WTC11 (cell line): ENCODE measurements at regions not wholly inside any gene's neighbourhood (a gene's known extent, or its start where the extent isn't known, plus 50 kb on each side); places are given as distances from the start of the nearest gene placed in this dataset.

Source experiments
- ATAC-seq: fragments of 200-7000 bp; cut with Tn5 transposase; 2 replicates; pipeline ENCODE4 v1.10.0; 2021; ENCODE audit warnings: mild to moderate bottlenecking, moderate library complexity
- CTCF ChIA-PET: fragments of 300-600 bp; sonication (Branson Sonifier 250); formaldehyde crosslinking; loops from one replicate; lab custom pipeline; 2021; ENCODE audit warnings: antibody characterized with exemption; lab: Charles Lee
- POLR2A ChIA-PET: fragments of 350-600 bp; sonication (Branson Sonifier 250); formaldehyde crosslinking; loops from one replicate; lab custom pipeline; 2021; ENCODE audit warnings: antibody characterized with exemption; lab: Charles Lee
- DNase-seq: peaks from one replicate; pipeline ENCODE4 v3.0.0; 2021; ENCODE audit warnings: low spot score
- H3K27ac Mint-ChIP-seq: 2 replicates; pipeline ENCODE4 v1.8.0; 2021; ENCODE audit warnings: mixed read lengths
- H3K27me3 Mint-ChIP-seq: 2 replicates; pipeline ENCODE4 v1.8.0; 2021; ENCODE audit warnings: low read depth, mild to moderate bottlenecking, moderate library complexity, mixed read lengths
- H3K36me3 Mint-ChIP-seq: 2 replicates; pipeline ENCODE4 v1.8.0; 2021; ENCODE audit warnings: mixed read lengths
- H3K4me1 Mint-ChIP-seq: 2 replicates; pipeline ENCODE4 v1.8.0; 2022; ENCODE audit warnings: mixed read lengths
- H3K4me3 Mint-ChIP-seq: 2 replicates; pipeline ENCODE4 v1.8.0; 2021; ENCODE audit warnings: mild to moderate bottlenecking, moderate library complexity, mixed read lengths
- H3K9me3 Mint-ChIP-seq: 2 replicates; pipeline ENCODE4 v1.8.0; 2021; ENCODE audit warnings: mixed read lengths
- CBFB ChIP-seq: sonication (generic); formaldehyde crosslinking; IDR thresholded peaks from 2 replicates; pipeline ENCODE4 v1.8.1; 2022; ENCODE audit warnings: mild to moderate bottlenecking, low read depth, missing genetic modification reagents
- FOXK1 ChIP-seq: sonication (generic); formaldehyde crosslinking; IDR thresholded peaks from 2 replicates; pipeline ENCODE4 v1.8.0; 2022; ENCODE audit warnings: mild to moderate bottlenecking, moderate library complexity, missing genetic modification reagents
- JAZF1 ChIP-seq: fragments of 250-450 bp; sonication (Bioruptor Pico); IDR thresholded peaks from 2 replicates; pipeline ENCODE4 v1.9.0; 2021; ENCODE audit warnings: moderate library complexity, mild to moderate bottlenecking, inconsistent platforms
- KAT7 ChIP-seq: sonication (generic); formaldehyde crosslinking; IDR thresholded peaks from 2 replicates; pipeline ENCODE4 v1.8.1; 2023; ENCODE audit warnings: missing genetic modification reagents, mild to moderate bottlenecking, borderline replicate concordance
- MYBL2 ChIP-seq: sonication (generic); formaldehyde crosslinking; IDR thresholded peaks from 2 replicates; pipeline ENCODE4 v1.8.1; 2023; ENCODE audit warnings: mild to moderate bottlenecking, moderate library complexity, missing genetic modification reagents
- NFYB ChIP-seq: sonication (generic); formaldehyde crosslinking; conservative IDR thresholded peaks from 2 replicates; pipeline ENCODE4 v1.8.0; 2022; ENCODE audit warnings: low read depth, missing genetic modification reagents
- NR2C2 ChIP-seq: sonication (generic); formaldehyde crosslinking; IDR thresholded peaks from 2 replicates; pipeline ENCODE4 v1.8.0; 2022; ENCODE audit warnings: mild to moderate bottlenecking, missing genetic modification reagents
- SOX15 ChIP-seq: fragments of 250-450 bp; sonication (Bioruptor Pico); IDR thresholded peaks from 2 replicates; pipeline ENCODE4 v1.9.0; 2021; ENCODE audit warnings: mild to moderate bottlenecking
- ZNF121 ChIP-seq: sonication (generic); formaldehyde crosslinking; IDR thresholded peaks from 2 replicates; pipeline ENCODE4 v1.8.0; 2023; ENCODE audit warnings: missing genetic modification reagents
- ZNF317 ChIP-seq: sonication (generic); formaldehyde crosslinking; IDR thresholded peaks from 2 replicates; pipeline ENCODE4 v1.8.1; 2023; ENCODE audit warnings: low read depth, mild to moderate bottlenecking, moderate library complexity, missing genetic modification reagents, borderline replicate concordance
- ZNF396 ChIP-seq: fragments of 250-450 bp; sonication (Bioruptor Pico); IDR thresholded peaks from 2 replicates; pipeline ENCODE4 v1.8.0; 2021; ENCODE audit warnings: mild to moderate bottlenecking, moderate library complexity, borderline replicate concordance
- ZNF423 ChIP-seq: fragments of 250-450 bp; sonication (Bioruptor Pico); IDR thresholded peaks from 2 replicates; pipeline ENCODE4 v2.1.2; 2022; ENCODE audit warnings: mild to moderate bottlenecking, moderate library complexity
- TF ChIP-seq, protein P1 (sequence below): fragments of 250-450 bp; sonication (Bioruptor Pico); conservative IDR thresholded peaks from 2 replicates; pipeline ENCODE4 v1.9.0; 2021; ENCODE audit warnings: mild to moderate bottlenecking
- TF ChIP-seq, protein P2 (sequence below): sonication (generic); formaldehyde crosslinking; IDR thresholded peaks from 2 replicates; pipeline ENCODE4 v1.8.0; 2022; ENCODE audit warnings: mild to moderate bottlenecking, missing genetic modification reagents
- TF ChIP-seq, protein P3 (sequence below): sonication (generic); formaldehyde crosslinking; IDR thresholded peaks from 2 replicates; pipeline ENCODE4 v1.8.1; 2023; ENCODE audit warnings: mild to moderate bottlenecking, missing genetic modification reagents, moderate library complexity
- TF ChIP-seq, protein P4 (sequence below): sonication (generic); formaldehyde crosslinking; IDR thresholded peaks from 2 replicates; pipeline ENCODE4 v1.8.0; 2022; ENCODE audit warnings: mild to moderate bottlenecking, missing genetic modification reagents
- TF ChIP-seq, protein P5 (sequence below): sonication (generic); formaldehyde crosslinking; IDR thresholded peaks from 2 replicates; pipeline ENCODE4 v1.8.1; 2022; ENCODE audit warnings: low read depth, missing genetic modification reagents, borderline replicate concordance
- TF ChIP-seq, protein P6 (sequence below): sonication (generic); formaldehyde crosslinking; IDR thresholded peaks from 2 replicates; pipeline ENCODE4 v1.8.0; 2023; ENCODE audit warnings: mild to moderate bottlenecking, missing genetic modification reagents
- TF ChIP-seq, protein P7 (sequence below): fragments of 250-450 bp; sonication (Bioruptor Pico); IDR thresholded peaks from 2 replicates; pipeline ENCODE4 v1.9.0; 2021; ENCODE audit warnings: mild to moderate bottlenecking, borderline replicate concordance
- TF ChIP-seq, protein P8 (sequence below): fragments of 250-450 bp; sonication (Bioruptor Pico); IDR thresholded peaks from 2 replicates; pipeline ENCODE4 v1.8.0; 2021; ENCODE audit warnings: mild to moderate bottlenecking

DNA sequence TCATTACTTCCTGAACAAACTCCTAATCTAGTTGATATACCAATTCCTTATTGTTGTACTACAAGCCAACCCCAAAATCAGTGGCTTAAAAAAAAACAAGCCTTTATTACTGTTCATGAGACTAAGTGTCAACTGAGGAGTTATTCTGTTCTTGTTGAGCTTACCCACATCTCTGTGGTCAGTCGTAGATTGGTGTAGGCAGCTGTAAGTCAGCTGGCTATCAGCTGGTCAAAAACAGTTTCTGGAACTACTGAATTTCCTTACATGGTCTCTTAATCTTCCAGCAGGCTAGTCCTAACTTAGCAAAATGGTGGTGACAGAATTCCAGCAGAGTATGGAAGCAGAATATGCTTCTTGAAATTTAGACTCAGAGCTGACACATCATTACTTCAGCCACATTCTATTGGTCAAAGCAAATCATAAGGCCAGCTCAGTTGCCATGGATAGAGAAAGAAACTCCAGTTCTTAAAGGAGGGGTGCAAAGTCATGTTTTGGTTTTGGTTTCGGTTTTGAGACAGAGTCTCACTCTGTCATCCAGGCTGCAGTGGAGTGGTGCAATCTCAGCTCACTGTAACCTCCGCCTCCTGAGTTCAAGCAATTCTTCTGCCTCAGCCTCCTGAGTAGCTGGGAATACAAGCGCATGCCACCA lies 386.1 kb upstream of the MPDZ start:
- H3K36me3 Mint-ChIP-seq, result 0 out of 2 replicates have a peak, but pooled peaks cover 3% of the 10 kb centered on the region
- no peak overlapping the region for H3K27ac Mint-ChIP-seq
- TF ChIP-seq JAZF1 (CRISPR knock-in tag) (no peak), KAT7 (CRISPR knock-in tag) (no peak), ZNF121 (CRISPR knock-in tag) (no peak), SOX15 (no peak), ZNF396 (CRISPR knock-in tag) (no peak), MYBL2 (no peak), ZNF317 (CRISPR knock-in tag) (no peak), NFYB (CRISPR knock-in tag) (no peak), NR2C2 (CRISPR knock-in tag) (no peak), ZNF423 (CRISPR knock-in tag) (no peak), FOXK1 (no peak), CBFB (CRISPR knock-in tag) (no peak)
- TF ChIP-seq, protein P1, sequence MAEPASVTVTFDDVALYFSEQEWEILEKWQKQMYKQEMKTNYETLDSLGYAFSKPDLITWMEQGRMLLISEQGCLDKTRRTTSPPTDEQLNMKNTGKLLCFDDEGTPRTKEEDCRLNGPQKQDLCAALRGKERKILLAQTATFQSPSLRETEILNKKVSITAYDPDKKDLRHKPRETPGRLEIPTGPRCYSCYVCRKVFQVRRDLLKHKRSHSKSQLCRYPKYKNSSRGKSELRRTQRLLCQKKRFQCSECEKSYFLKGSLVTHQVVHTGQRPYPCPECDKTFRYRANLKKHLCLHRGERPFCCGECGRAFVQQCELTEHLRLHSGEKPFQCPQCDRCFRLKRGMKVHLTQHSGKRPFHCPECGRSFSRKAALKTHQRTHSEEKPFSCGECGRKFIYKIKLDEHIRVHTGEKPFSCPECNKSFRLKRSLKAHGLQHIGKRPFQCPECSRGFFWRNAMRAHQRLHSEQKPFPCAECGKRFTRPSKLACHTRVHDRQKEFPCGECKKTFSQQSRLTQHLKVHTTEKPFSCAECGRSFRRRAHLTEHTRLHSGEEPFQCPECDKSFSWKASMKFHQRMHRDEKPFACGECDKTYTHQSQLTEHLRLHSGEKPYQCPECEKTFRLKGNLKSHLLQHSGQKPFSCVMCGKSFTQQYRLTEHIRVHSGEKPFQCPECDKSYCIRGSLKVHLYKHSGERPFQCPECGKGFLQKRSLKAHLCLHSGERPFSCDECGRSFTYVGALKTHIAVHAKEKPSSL (CRISPR knock-in tag), result no peak
- TF ChIP-seq, protein P2, sequence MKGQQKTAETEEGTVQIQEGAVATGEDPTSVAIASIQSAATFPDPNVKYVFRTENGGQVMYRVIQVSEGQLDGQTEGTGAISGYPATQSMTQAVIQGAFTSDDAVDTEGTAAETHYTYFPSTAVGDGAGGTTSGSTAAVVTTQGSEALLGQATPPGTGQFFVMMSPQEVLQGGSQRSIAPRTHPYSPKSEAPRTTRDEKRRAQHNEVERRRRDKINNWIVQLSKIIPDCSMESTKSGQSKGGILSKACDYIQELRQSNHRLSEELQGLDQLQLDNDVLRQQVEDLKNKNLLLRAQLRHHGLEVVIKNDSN (CRISPR knock-in tag), result no peak
- TF ChIP-seq, protein P3, sequence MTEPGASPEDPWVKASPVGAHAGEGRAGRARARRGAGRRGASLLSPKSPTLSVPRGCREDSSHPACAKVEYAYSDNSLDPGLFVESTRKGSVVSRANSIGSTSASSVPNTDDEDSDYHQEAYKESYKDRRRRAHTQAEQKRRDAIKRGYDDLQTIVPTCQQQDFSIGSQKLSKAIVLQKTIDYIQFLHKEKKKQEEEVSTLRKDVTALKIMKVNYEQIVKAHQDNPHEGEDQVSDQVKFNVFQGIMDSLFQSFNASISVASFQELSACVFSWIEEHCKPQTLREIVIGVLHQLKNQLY (CRISPR knock-in tag), result no peak
- TF ChIP-seq, protein P4, sequence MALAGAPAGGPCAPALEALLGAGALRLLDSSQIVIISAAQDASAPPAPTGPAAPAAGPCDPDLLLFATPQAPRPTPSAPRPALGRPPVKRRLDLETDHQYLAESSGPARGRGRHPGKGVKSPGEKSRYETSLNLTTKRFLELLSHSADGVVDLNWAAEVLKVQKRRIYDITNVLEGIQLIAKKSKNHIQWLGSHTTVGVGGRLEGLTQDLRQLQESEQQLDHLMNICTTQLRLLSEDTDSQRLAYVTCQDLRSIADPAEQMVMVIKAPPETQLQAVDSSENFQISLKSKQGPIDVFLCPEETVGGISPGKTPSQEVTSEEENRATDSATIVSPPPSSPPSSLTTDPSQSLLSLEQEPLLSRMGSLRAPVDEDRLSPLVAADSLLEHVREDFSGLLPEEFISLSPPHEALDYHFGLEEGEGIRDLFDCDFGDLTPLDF, result no peak
- TF ChIP-seq, protein P5, sequence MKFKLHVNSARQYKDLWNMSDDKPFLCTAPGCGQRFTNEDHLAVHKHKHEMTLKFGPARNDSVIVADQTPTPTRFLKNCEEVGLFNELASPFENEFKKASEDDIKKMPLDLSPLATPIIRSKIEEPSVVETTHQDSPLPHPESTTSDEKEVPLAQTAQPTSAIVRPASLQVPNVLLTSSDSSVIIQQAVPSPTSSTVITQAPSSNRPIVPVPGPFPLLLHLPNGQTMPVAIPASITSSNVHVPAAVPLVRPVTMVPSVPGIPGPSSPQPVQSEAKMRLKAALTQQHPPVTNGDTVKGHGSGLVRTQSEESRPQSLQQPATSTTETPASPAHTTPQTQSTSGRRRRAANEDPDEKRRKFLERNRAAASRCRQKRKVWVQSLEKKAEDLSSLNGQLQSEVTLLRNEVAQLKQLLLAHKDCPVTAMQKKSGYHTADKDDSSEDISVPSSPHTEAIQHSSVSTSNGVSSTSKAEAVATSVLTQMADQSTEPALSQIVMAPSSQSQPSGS, result no peak
- TF ChIP-seq, protein P6, sequence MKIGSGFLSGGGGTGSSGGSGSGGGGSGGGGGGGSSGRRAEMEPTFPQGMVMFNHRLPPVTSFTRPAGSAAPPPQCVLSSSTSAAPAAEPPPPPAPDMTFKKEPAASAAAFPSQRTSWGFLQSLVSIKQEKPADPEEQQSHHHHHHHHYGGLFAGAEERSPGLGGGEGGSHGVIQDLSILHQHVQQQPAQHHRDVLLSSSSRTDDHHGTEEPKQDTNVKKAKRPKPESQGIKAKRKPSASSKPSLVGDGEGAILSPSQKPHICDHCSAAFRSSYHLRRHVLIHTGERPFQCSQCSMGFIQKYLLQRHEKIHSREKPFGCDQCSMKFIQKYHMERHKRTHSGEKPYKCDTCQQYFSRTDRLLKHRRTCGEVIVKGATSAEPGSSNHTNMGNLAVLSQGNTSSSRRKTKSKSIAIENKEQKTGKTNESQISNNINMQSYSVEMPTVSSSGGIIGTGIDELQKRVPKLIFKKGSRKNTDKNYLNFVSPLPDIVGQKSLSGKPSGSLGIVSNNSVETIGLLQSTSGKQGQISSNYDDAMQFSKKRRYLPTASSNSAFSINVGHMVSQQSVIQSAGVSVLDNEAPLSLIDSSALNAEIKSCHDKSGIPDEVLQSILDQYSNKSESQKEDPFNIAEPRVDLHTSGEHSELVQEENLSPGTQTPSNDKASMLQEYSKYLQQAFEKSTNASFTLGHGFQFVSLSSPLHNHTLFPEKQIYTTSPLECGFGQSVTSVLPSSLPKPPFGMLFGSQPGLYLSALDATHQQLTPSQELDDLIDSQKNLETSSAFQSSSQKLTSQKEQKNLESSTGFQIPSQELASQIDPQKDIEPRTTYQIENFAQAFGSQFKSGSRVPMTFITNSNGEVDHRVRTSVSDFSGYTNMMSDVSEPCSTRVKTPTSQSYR (CRISPR knock-in tag), result no peak
- TF ChIP-seq, protein P7, sequence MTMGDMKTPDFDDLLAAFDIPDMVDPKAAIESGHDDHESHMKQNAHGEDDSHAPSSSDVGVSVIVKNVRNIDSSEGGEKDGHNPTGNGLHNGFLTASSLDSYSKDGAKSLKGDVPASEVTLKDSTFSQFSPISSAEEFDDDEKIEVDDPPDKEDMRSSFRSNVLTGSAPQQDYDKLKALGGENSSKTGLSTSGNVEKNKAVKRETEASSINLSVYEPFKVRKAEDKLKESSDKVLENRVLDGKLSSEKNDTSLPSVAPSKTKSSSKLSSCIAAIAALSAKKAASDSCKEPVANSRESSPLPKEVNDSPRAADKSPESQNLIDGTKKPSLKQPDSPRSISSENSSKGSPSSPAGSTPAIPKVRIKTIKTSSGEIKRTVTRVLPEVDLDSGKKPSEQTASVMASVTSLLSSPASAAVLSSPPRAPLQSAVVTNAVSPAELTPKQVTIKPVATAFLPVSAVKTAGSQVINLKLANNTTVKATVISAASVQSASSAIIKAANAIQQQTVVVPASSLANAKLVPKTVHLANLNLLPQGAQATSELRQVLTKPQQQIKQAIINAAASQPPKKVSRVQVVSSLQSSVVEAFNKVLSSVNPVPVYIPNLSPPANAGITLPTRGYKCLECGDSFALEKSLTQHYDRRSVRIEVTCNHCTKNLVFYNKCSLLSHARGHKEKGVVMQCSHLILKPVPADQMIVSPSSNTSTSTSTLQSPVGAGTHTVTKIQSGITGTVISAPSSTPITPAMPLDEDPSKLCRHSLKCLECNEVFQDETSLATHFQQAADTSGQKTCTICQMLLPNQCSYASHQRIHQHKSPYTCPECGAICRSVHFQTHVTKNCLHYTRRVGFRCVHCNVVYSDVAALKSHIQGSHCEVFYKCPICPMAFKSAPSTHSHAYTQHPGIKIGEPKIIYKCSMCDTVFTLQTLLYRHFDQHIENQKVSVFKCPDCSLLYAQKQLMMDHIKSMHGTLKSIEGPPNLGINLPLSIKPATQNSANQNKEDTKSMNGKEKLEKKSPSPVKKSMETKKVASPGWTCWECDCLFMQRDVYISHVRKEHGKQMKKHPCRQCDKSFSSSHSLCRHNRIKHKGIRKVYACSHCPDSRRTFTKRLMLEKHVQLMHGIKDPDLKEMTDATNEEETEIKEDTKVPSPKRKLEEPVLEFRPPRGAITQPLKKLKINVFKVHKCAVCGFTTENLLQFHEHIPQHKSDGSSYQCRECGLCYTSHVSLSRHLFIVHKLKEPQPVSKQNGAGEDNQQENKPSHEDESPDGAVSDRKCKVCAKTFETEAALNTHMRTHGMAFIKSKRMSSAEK (CRISPR knock-in tag), result no peak
- TF ChIP-seq, protein P8, sequence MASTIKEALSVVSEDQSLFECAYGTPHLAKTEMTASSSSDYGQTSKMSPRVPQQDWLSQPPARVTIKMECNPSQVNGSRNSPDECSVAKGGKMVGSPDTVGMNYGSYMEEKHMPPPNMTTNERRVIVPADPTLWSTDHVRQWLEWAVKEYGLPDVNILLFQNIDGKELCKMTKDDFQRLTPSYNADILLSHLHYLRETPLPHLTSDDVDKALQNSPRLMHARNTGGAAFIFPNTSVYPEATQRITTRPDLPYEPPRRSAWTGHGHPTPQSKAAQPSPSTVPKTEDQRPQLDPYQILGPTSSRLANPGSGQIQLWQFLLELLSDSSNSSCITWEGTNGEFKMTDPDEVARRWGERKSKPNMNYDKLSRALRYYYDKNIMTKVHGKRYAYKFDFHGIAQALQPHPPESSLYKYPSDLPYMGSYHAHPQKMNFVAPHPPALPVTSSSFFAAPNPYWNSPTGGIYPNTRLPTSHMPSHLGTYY (CRISPR knock-in tag), result no peak
- H3K4me3 Mint-ChIP-seq, result no peak overlapping the region
- H3K4me1 Mint-ChIP-seq, result no peaks in the 10 kb centered on the region
- ChIA-PET POLR2A (no interaction called here), CTCF (no interaction called here)
- no peak for ATAC-seq
- no peak for DNase-seq
- H3K9me3 Mint-ChIP-seq, result peaks cover 16% of the 10 kb centered on the region
- H3K27me3 Mint-ChIP-seq, result no peaks in the 10 kb centered on the region
